Adrenal gland (tissue), 5 donors: ENCODE measurements at regions not wholly inside any gene's neighbourhood (a gene's known extent, or its start where the extent isn't known, plus 50 kb on each side); places are given as distances from the start of the nearest gene placed in this dataset.

ENCODE experiments used
- CTCF ChIP-seq, 6 experiments: fragments of 450-650 bp in 4 of 6; fragments of 200-600 bp in 2 of 6; sonication (generic) in 1 of 6; IDR thresholded peaks; 1 replicate in 5 of 6; 2 replicates in 1 of 6; pipeline versions ENCODE4 v1.5.1 to v1.8.0; 2016 to 2021; ENCODE audit warnings: antibody characterized with exemption in 6 of 6, mild to moderate bottlenecking in 2 of 6, moderate library complexity in 1 of 6
- POLR2A ChIP-seq, 2 donors: fragments of 450-650 bp; IDR thresholded peaks; one replicate each; pipeline ENCODE4 v1.6.1; 2017; ENCODE audit warnings: antibody characterized with exemption in 2 of 2, mild to moderate bottlenecking in 2 of 2, moderate library complexity in 1 of 2
- donor health status: DM: no; HTN: no; CAD: no.

DNA sequence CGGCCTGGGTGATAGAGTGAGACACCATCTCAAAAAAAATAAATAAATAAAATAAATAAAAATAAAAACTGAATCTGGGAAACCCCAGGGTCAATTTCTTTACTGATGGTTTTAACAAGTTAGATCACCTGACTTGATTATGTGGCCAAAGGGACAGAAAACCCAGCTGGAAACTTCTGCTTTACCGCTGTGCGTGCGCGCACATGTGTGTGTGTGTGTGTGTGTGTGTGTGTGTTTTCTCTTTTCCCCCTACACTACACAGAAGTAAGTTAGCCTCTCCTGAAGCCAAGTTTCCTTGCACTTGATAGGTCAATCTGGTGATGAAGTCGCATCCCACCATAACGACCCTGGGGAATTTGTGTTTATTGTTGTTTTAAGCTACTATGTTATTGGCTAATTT, 105.3 kb upstream of the AMN1 start:
- TF ChIP-seq CTCF (IDR thresholded peaks at IDR 0.05): no peak
- TF ChIP-seq POLR2A (IDR thresholded peaks at IDR 0.05): no peak
